NCI-H526 (cell line): ENCODE measurements at regions not wholly inside any gene's neighbourhood (a gene's known extent, or its start where the extent isn't known, plus 50 kb on each side); places are given as distances from the start of the nearest gene placed in this dataset.
A peak's percentile ranks its signal among the peaks of the same experiment; 100 is the strongest.

Experiments used
- DNase-seq, 2 experiments: peaks; one replicate each; lab custom pipeline; 2025; lab: John Stamatoyannopoulos, UW

DNA sequence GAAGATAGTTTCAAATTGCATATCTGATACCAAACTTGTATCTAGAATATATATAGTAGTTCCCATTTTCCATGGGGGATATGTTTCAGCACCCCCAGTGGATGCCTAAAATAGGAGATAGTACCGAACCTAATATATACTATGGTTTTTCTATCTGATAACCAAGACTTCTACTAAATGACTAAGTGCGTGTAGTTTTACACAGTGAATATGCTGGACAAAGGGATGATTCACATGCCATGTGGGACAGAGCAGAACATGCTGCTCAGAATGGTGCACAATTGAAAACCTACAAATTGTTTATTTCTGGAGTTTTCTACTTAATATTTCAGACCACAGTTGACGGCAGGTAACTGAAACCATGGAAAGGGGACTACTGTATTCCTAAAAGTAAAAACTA is 73.4 kb upstream of the TP63 start:
- no peak for DNase-seq

DNA sequence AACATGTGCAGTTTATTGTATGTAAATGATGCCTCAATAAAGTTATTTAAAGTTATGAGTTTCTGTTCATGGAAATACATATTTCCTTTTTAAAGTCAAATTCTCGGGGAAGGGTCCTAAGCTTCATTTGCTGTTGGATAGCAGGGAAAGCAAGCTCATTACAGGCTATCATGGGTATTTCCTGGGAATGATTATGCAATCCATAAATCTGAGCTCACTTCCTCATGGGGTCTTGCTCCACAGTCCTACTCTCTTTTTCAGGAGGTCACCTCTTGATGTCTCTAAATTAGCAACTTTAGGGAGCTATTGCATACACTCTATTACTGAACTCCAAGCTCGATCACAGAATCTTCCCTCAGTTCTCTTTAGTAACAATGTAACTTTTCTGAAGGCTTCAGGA is 69.9 kb upstream of the TP63 start:
- DNase-seq = no peak

DNA sequence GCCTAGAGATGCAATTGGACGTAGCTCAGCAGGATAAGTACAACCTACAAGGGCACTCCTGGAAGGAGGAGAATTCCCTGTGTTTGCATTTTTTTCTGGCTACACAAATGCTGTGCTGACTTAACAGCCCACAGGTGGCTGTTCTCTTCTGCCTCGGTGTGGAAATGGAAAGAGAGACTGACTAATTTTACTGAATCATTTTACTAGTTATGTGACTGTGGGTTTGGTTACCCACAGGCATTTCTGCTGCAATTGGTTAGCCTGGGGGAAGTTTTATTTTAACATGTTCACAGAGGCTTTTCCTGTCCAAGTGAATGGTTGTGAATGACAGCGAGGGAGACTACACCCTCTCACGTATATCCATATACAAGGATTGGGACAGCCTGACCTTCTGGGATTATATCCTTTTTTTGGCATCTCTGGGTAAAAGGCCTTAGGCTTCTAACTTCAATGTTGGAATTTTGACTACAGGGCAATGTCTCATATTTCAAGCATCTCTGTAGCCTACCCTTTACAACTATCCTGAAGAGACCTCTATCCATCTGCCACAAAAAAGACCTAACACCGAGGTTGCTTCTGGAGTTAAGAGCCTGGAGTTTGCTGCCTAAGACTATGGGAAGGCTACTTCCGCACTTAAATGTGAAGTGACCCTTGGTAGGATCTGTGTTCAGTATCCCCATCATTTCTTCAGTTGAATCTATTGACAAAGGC is 67.2 kb upstream of the TP63 start:
- peak in 1 of 2 experiments; percentile 35 for DNase-seq

DNA sequence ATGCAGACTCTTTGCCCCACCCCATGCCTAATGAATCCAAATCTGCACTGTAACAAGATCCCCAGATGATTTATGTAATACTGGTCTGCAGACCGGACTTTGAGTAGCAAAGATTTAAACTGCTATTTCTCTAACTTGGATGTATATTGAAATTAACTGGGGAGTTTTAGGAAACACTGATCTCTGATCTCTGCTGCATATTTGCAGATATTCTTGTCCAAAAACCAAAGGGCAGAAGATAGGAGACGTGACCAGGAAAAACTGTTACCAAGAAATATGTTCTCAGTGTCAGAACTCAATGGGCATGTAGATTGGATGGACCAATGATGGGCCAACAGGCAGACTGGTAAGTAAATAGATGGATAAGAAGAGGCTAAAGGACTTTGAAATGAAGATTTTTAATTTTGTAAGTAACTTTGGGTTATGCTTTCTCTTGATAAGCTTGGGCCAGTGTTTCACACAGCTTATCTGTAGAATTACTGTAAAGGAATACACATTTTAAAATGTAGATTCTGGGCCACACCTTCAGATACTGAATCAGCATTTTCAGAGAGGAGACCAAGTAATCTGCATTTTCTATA is 64.5 kb upstream of the TP63 start:
- no peak for DNase-seq

DNA sequence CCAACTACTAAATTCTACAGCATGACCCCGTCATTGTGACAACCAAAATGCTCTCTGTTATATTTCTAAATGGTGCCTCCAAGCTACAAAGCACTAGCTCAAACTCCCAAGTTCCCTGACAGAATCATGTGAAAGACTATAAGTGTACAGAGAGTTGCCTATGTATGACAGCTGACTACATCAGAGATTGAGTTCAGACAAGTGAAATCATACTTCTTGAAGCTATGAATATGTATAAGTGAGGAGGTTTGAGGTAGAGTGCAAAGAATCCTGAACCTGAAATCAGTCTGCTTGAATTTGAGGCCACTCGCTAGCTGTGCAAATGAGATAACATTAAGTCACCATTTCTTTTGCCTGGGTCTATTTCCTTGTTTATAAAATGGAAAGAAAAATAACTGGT is 63.9 kb upstream of the TP63 start:
- DNase-seq = no peak

DNA sequence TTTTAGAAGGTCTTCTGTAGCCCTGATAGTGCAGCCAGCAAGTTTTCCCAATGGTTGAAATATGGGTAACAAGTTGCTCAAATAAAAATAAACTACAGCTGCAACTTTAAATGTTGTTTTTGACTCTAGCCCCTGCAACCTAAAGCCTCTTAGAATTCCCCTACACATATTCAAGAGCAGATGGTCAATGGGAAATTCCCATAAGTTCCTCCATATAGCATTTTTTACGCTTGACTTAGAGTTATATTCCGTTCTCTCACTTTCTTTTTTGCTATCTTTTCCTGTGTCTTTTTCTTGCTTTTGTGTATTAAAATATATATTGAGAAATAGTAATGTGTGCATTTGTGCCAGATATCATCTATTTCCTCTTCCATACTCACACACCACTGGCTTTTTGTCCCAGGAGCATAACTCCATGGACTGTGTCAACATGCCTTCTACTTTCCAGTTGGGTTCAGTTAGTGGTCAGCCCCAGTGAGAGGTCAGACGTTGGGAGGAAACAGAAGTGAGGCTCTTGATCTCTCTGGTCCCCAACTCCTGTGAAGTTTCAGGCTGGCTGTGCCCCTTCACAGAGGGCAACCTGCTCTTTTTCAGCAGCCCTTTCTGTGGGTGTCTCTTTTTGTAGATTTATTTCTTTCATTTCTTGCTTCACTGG is 63.3 kb upstream of the TP63 start:
- DNase-seq = no peak

DNA sequence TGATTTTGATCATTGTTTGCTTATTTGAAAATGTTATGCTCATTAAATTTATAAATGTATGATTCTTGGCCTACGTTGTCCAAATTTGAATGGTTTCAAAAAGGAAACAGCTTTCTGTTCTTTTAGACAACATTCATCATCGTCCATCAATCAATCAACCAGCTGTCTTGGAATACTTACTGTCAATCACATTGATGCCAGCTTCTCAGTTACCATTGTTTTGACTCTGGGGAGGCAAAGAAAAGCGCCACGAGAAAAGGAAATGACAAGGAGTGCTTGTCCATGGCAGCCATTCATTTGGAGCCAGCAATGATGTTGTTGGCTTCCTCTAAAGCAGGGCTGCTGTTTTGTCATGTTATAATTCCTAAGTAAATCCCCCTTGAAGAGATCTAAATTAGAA is 62.2 kb upstream of the TP63 start:
- no peak for DNase-seq

DNA sequence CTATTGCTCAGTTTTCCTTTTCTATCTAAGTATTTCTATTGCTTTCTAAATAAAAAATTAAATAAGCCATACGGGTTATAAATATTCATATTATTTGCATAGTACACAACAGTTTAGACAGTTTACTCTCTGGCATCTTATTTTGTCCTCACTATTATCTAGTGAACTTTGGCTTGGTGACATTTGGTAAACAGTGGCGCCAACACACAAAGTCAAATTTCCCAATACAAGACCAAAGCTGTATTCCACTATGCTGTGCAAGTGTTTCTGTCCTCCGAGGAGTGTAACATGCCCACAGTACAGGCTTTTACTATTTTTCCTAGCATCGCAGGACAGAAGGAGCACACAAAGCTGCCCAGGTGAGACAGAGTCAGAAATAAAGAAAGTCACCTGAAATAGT is 61.7 kb upstream of the TP63 start:
- no peak for DNase-seq

DNA sequence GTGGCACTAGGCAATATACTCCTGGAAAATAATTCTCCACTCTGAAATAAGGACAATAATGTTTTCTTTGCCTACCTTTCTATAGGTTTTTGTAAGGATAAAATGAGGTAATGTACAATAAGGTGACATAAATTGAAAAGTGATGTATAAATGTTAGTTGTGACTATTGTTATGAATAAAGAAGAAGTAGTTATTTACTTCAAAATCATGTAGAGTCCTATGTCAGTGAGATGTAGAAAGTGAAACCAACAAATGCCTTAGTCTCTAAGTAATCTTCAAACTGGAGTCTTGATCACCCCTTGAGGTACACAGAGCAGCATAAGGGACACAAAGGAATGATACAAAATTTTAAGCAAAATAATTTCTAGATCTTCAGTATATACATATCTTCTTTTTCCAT is 60.3 kb upstream of the TP63 start:
- no peak for DNase-seq

DNA sequence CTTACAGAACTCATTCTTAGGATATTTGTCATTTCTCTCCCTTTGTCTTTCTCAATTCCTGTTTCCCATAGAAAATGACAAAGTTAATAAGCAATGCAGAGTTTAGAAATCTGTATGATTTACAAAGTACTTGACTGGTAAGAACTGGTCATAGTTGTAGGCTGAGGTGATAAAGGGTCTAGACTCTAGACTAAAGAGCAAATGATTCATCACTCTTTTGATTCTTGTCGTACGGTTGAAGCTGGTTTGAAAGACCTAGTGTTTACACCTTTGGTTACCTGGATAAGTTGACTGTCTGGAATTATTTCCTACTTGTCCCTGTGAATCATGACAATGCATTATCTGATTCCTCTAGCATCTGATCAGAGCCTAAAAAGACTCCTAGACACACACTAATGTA is 58.9 kb upstream of the TP63 start:
- no peak for DNase-seq

DNA sequence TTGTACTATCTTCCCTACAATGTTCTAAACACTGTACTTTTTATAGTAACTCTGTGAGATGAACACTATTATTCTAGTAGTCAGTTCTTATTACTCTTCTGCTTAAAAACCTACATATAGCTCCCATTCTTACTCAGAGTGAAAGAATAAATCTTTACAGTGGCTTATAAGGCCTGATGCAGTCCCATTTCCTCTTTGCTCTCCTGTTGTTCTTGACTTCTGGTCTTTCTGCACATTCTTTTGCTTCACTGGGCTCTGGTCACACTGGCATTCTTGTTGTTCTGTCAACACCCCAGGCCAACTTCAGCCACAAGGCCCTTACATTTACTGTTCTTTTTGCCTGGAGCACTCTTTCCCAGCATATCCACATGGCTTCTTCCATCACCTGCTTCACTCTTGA is 58.2 kb upstream of the TP63 start:
- DNase-seq = no peak

DNA sequence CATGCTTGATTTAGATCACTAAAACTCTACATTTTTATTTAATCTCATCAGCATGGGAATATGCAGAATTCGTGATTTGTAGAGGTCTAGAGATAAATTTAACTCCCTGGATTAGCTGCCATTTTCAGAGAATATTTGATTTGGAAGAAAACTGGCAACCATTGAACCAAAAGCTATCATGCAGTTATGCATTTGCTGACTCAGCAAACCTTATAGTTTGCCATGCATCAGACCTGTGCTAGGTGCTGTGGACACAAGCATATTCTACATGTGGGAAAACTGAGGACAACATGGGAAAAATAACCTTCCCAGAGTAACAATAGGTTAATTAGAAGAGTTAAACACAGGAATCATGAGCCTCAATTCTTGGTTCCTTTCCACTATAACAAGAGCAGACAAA is 54.7 kb upstream of the TP63 start:
- no peak for DNase-seq

DNA sequence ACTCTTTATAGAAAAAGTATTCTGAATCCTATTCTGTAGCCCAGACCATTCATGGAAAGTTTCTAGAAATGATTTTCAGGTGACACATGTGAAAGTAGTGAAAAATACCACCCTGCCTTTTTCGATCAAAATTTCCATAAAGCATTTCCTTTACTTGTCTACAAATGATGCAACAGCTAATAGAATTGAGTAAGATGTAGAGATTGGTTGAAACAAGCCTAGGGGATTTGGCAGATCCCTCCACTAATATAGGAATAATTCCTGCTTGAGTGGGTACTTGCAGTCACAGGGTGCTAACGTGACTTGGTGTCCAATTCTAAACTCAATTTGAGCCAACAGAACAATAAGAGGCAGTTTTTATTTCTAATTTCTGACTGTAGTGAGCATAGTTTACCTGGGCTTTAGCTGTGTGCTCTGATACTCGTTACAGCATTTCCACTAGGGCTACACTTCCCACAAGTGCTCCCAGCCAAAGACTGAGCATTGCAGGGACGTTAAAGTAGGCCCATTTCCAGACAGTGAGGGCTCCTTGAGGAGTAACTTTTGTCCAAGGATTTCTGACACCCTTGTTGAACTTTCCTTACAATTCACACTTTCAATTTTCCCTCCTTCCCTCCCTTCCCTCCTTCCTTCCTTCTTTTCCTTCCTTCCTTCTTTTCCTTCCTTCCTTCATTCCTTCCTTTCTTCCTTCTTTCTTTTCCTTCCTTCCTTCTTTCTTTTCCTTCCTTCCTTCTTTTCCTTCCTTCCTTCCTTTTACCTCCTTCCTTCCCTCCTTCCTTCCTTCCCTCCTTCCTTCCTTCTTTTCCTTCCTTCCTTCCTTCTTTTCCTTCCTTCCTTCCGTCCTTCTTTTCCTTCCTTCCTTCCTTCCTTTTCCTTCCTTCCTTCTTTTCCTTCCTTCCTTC is 53.9 kb upstream of the TP63 start:
- DNase-seq = no peak

DNA sequence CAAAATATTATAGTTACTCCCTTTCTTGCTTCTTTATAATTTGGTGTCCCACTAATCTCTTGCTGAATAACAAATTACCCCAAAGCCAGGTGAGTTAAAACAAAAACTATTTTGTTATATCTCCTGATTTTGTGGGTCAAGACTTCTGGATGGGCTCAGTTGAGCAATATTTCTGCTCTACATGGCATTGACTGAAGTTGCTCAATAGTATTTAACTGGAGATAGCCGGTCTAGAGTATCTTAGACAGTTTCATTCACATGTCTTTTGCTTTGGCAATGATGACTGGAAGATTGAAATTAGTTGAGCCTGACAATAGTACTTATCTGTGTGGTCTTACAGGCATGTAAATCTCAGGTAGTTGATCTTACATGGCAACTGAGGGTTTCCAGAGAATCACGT is 51.0 kb upstream of the TP63 start:
- no peak for DNase-seq
